ENCODE measurements at regions not wholly inside any gene's neighbourhood (a gene's known extent, or its start where the extent isn't known, plus 50 kb on each side); places are given as distances from the start of the nearest gene placed in this dataset.

GRCh38 chr14:25178255-25178654 is 128.3 kb upstream of the STXBP6 start:
- TF ChIP-seq CTCF (IDR thresholded peaks at IDR 0.05) (no peak), POLR2A (IDR thresholded peaks at IDR 0.05) (no peak)
